Body of pancreas (tissue), 4 donors: ENCODE measurements at regions not wholly inside any gene's neighbourhood (a gene's known extent, or its start where the extent isn't known, plus 50 kb on each side); places are given as distances from the start of the nearest gene placed in this dataset.

Source experiments
- POLR2A ChIP-seq, 3 donors: fragments of 450-650 bp; IDR thresholded peaks; one replicate each; pipeline ENCODE4 v1.6.1; 2016; ENCODE audit warnings: antibody characterized with exemption in 3 of 3, mild to moderate bottlenecking in 2 of 3
- TF ChIP-seq, protein P1 (sequence below), 7 experiments: fragments of 450-650 bp in 4 of 7; fragments of 200-600 bp in 3 of 7; sonication (generic) in 3 of 7; IDR thresholded peaks; one replicate each; pipeline ENCODE4 v1.5.1; 2016 to 2019; ENCODE audit warnings: antibody characterized with exemption in 7 of 7

DNA sequence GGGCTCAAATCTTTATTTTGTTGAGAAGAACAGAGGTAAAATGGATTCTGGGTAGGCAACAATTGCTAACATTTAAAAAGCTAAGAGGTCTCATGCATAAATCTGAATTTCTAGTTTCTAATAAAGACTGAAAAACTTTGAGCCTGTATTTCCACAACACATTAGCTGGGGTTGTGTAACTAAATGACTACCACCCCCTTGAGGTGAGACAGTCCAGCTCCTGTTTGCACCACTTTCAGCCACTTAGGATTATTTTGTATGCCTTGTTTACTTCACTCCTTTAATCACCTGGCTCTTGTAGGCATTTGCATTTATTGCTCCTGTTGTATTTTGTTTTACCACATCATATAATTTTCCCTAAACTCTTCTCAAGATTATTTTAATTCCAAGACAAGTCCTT lies 376.6 kb downstream of the PTH2R start:
- TF ChIP-seq, protein P1, sequence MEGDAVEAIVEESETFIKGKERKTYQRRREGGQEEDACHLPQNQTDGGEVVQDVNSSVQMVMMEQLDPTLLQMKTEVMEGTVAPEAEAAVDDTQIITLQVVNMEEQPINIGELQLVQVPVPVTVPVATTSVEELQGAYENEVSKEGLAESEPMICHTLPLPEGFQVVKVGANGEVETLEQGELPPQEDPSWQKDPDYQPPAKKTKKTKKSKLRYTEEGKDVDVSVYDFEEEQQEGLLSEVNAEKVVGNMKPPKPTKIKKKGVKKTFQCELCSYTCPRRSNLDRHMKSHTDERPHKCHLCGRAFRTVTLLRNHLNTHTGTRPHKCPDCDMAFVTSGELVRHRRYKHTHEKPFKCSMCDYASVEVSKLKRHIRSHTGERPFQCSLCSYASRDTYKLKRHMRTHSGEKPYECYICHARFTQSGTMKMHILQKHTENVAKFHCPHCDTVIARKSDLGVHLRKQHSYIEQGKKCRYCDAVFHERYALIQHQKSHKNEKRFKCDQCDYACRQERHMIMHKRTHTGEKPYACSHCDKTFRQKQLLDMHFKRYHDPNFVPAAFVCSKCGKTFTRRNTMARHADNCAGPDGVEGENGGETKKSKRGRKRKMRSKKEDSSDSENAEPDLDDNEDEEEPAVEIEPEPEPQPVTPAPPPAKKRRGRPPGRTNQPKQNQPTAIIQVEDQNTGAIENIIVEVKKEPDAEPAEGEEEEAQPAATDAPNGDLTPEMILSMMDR (IDR thresholded peaks at IDR 0.05): no peak
- no peak for TF ChIP-seq POLR2A (IDR thresholded peaks at IDR 0.05)
